Endodermal cell (in vitro differentiated cells): ENCODE measurements at regions not wholly inside any gene's neighbourhood (a gene's known extent, or its start where the extent isn't known, plus 50 kb on each side); places are given as distances from the start of the nearest gene placed in this dataset.

ENCODE experiments used
- DNase-seq: peaks from one replicate; pipeline ENCODE4 v3.0.0-alpha.2; 2017
- H3K27ac ChIP-seq: 2 replicates; pipeline ENCODE4 v1.5.1; 2013; ENCODE audit warnings: mild to moderate bottlenecking, low read depth, low read length, moderate library complexity
- H3K27me3 ChIP-seq: 2 replicates; pipeline ENCODE4 v1.6.1; 2013; ENCODE audit warnings: mild to moderate bottlenecking, low read length, moderate library complexity; ENCODE audit not compliant: insufficient read depth, control insufficient read depth, poor library complexity, severe bottlenecking
- H3K36me3 ChIP-seq: 2 replicates; pipeline ENCODE4 v1.7.0; 2013; ENCODE audit warnings: mild to moderate bottlenecking, low read length, moderate library complexity; ENCODE audit not compliant: control insufficient read depth, insufficient read depth
- H3K4me1 ChIP-seq: one replicate; pipeline ENCODE4 v1.7.0; 2013; ENCODE audit warnings: low read length; ENCODE audit not compliant: control insufficient read depth, insufficient read depth
- H3K4me3 ChIP-seq: 2 replicates; pipeline ENCODE4 v1.5.1; 2013; ENCODE audit warnings: mild to moderate bottlenecking, low read length, moderate library complexity
- H3K9ac ChIP-seq: 2 replicates; pipeline ENCODE4 v1.6.1; 2013; ENCODE audit warnings: mild to moderate bottlenecking, low read length, moderate library complexity; ENCODE audit not compliant: poor library complexity, severe bottlenecking; ENCODE audit errors: extremely low read depth
- H3K9me3 ChIP-seq: 2 replicates; pipeline ENCODE4 v1.6.1; 2013; ENCODE audit warnings: mild to moderate bottlenecking, low read length, moderate library complexity; ENCODE audit not compliant: control insufficient read depth
- H3K27ac Mint-ChIP-seq: 2 replicates; pipeline ENCODE4 v1.8.0; 2020; ENCODE audit warnings: mixed read lengths
- H3K27me3 Mint-ChIP-seq: 2 replicates; pipeline ENCODE4 v1.8.0; 2021; ENCODE audit warnings: mild to moderate bottlenecking, mixed read lengths; ENCODE audit not compliant: insufficient read depth
- H3K36me3 Mint-ChIP-seq: 2 replicates; pipeline ENCODE4 v1.8.0; 2020; ENCODE audit warnings: low read depth, mixed read lengths
- H3K4me1 Mint-ChIP-seq: 2 replicates; pipeline ENCODE4 v1.8.0; 2020; ENCODE audit warnings: mixed read lengths
- H3K4me3 Mint-ChIP-seq: 2 replicates; pipeline ENCODE4 v1.8.0; 2020; ENCODE audit warnings: mild to moderate bottlenecking, moderate library complexity, mixed read lengths
- H3K9me3 Mint-ChIP-seq: 2 replicates; pipeline ENCODE4 v1.8.0; 2020; ENCODE audit warnings: mild to moderate bottlenecking, mixed read lengths
- CTCF ChIP-seq: fragments of 200-600 bp; sonication (generic); conservative IDR thresholded peaks from 2 replicates; pipeline ENCODE4 v1.5.0; 2021; ENCODE audit warnings: antibody characterized with exemption, mild to moderate bottlenecking
- WGBS, 2 experiments: methylation state at CpG; one replicate each; pipeline versions ENCODE4 v1.1.5 to v1.1.7; 2013; ENCODE audit warnings: missing lambda C conversion rate in 2 of 2, mixed read lengths in 1 of 2; ENCODE audit not compliant: insufficient coverage in 1 of 2, insufficient read length in 1 of 2; 5-methylcytosine and 5-hydroxymethylcytosine counted together

GRCh38 chr10:62917475-62918238, 101.5 kb upstream of the EGR2 start:
- H3K9me3 ChIP-seq, result no peaks in the 10 kb centered on the region
- no peak for TF ChIP-seq CTCF
- Mint-ChIP-seq H3K4me1 (peaks cover 3% of the 10 kb centered on the region), H3K9me3 (no peaks in the 10 kb centered on the region), H3K4me3 (no peak overlapping the region), H3K27ac (no peak overlapping the region), H3K27me3 (peaks cover 3% of the 10 kb centered on the region), H3K36me3 (no peaks in the 10 kb centered on the region)
- no peaks in the 10 kb centered on the region for H3K27me3 ChIP-seq
- H3K36me3 ChIP-seq, result no peaks in the 10 kb centered on the region
- H3K4me3 ChIP-seq, result no peak overlapping the region
- H3K27ac ChIP-seq, result no peak overlapping the region
- H3K4me1 ChIP-seq, result peaks cover 3% of the 10 kb centered on the region
- 90 to 98% methylated on average over 5 to 9 of the region's 9 CpGs for WGBS, 2 experiments
- no peak for DNase-seq
- H3K9ac ChIP-seq, result no peak overlapping the region

- peaks cover 5% of the 10 kb centered on the region for H3K4me1 Mint-ChIP-seq
- no peaks in the 10 kb centered on the region for H3K9me3 Mint-ChIP-seq
- Histone ChIP-seq H3K4me1 (no peaks in the 10 kb centered on the region), H3K9me3 (no peaks in the 10 kb centered on the region), H3K4me3 (no peak overlapping the region), H3K27ac (no peak overlapping the region), H3K9ac (no peak overlapping the region), H3K36me3 (no peaks in the 10 kb centered on the region), H3K27me3 (no peaks in the 10 kb centered on the region)
- H3K27me3 Mint-ChIP-seq, result peaks cover 3% of the 10 kb centered on the region
- no peak for TF ChIP-seq CTCF
- WGBS, 2 experiments, result 78% methylated on average over 1 of the region's 1 CpG; no CpG with 5 or more reads in 1 of the 2 experiments
- no peak overlapping the region for H3K27ac Mint-ChIP-seq
- H3K36me3 Mint-ChIP-seq, result no peaks in the 10 kb centered on the region
- H3K4me3 Mint-ChIP-seq, result no peak overlapping the region
- DNase-seq, result no peak
These were observed 100.0 kb upstream of the EGR2 start for GRCh38 chr10:62916141-62916603.

- no peak for TF ChIP-seq CTCF
- peaks cover 5% of the 10 kb centered on the region for H3K4me1 Mint-ChIP-seq
These were observed 99.0 kb upstream of the EGR2 start for GRCh38 chr10:62915158-62915557.

More at GRCh38 chr10:62915158-62915557, 99.0 kb upstream of the EGR2 start:
- Mint-ChIP-seq H3K27me3 (peaks cover 3% of the 10 kb centered on the region), H3K4me3 (no peak overlapping the region), H3K36me3 (no peaks in the 10 kb centered on the region), H3K9me3 (no peaks in the 10 kb centered on the region), H3K27ac (no peak overlapping the region)
- Histone ChIP-seq H3K9ac (no peak overlapping the region), H3K4me3 (no peak overlapping the region), H3K27ac (no peak overlapping the region), H3K4me1 (no peaks in the 10 kb centered on the region), H3K9me3 (no peaks in the 10 kb centered on the region), H3K36me3 (no peaks in the 10 kb centered on the region), H3K27me3 (no peaks in the 10 kb centered on the region)
- DNase-seq, result no peak
